Endodermal cell (in vitro differentiated cells): ENCODE measurements at regions not wholly inside any gene's neighbourhood (a gene's known extent, or its start where the extent isn't known, plus 50 kb on each side); places are given as distances from the start of the nearest gene placed in this dataset.

Experiments
- DNase-seq: peaks from one replicate; pipeline ENCODE4 v3.0.0-alpha.2; 2017
- H3K27ac ChIP-seq: 2 replicates; pipeline ENCODE4 v1.5.1; 2013; ENCODE audit warnings: mild to moderate bottlenecking, low read depth, low read length, moderate library complexity
- H3K27me3 ChIP-seq: 2 replicates; pipeline ENCODE4 v1.6.1; 2013; ENCODE audit warnings: mild to moderate bottlenecking, low read length, moderate library complexity; ENCODE audit not compliant: insufficient read depth, control insufficient read depth, poor library complexity, severe bottlenecking
- H3K36me3 ChIP-seq: 2 replicates; pipeline ENCODE4 v1.7.0; 2013; ENCODE audit warnings: mild to moderate bottlenecking, low read length, moderate library complexity; ENCODE audit not compliant: control insufficient read depth, insufficient read depth
- H3K4me1 ChIP-seq: one replicate; pipeline ENCODE4 v1.7.0; 2013; ENCODE audit warnings: low read length; ENCODE audit not compliant: control insufficient read depth, insufficient read depth
- H3K4me3 ChIP-seq: 2 replicates; pipeline ENCODE4 v1.5.1; 2013; ENCODE audit warnings: mild to moderate bottlenecking, low read length, moderate library complexity
- H3K9ac ChIP-seq: 2 replicates; pipeline ENCODE4 v1.6.1; 2013; ENCODE audit warnings: mild to moderate bottlenecking, low read length, moderate library complexity; ENCODE audit not compliant: poor library complexity, severe bottlenecking; ENCODE audit errors: extremely low read depth
- H3K9me3 ChIP-seq: 2 replicates; pipeline ENCODE4 v1.6.1; 2013; ENCODE audit warnings: mild to moderate bottlenecking, low read length, moderate library complexity; ENCODE audit not compliant: control insufficient read depth
- H3K27ac Mint-ChIP-seq: 2 replicates; pipeline ENCODE4 v1.8.0; 2020; ENCODE audit warnings: mixed read lengths
- H3K27me3 Mint-ChIP-seq: 2 replicates; pipeline ENCODE4 v1.8.0; 2021; ENCODE audit warnings: mild to moderate bottlenecking, mixed read lengths; ENCODE audit not compliant: insufficient read depth
- H3K36me3 Mint-ChIP-seq: 2 replicates; pipeline ENCODE4 v1.8.0; 2020; ENCODE audit warnings: low read depth, mixed read lengths
- H3K4me1 Mint-ChIP-seq: 2 replicates; pipeline ENCODE4 v1.8.0; 2020; ENCODE audit warnings: mixed read lengths
- H3K4me3 Mint-ChIP-seq: 2 replicates; pipeline ENCODE4 v1.8.0; 2020; ENCODE audit warnings: mild to moderate bottlenecking, moderate library complexity, mixed read lengths
- H3K9me3 Mint-ChIP-seq: 2 replicates; pipeline ENCODE4 v1.8.0; 2020; ENCODE audit warnings: mild to moderate bottlenecking, mixed read lengths
- CTCF ChIP-seq: fragments of 200-600 bp; sonication (generic); conservative IDR thresholded peaks from 2 replicates; pipeline ENCODE4 v1.5.0; 2021; ENCODE audit warnings: antibody characterized with exemption, mild to moderate bottlenecking
- WGBS, 2 experiments: methylation state at CpG; one replicate each; pipeline versions ENCODE4 v1.1.5 to v1.1.7; 2013; ENCODE audit warnings: missing lambda C conversion rate in 2 of 2, mixed read lengths in 1 of 2; ENCODE audit not compliant: insufficient coverage in 1 of 2, insufficient read length in 1 of 2; 5-methylcytosine and 5-hydroxymethylcytosine counted together

GRCh38 chr2:235255693-235256092 lies 238.2 kb upstream of the AGAP1 start:
- H3K9me3 ChIP-seq = no peaks in the 10 kb centered on the region
- Mint-ChIP-seq H3K27ac (no peak overlapping the region), H3K27me3 (no peaks in the 10 kb centered on the region), H3K9me3 (peaks cover 10% of the 10 kb centered on the region), H3K4me3 (no peak overlapping the region), H3K4me1 (no peaks in the 10 kb centered on the region), H3K36me3 (no peaks in the 10 kb centered on the region)
- no peak for DNase-seq
- no peak for TF ChIP-seq CTCF
- 76 to 100% methylated on average over 1 to 5 of the region's 5 CpGs for WGBS, 2 experiments
- H3K36me3 ChIP-seq = no peaks in the 10 kb centered on the region
- no peaks in the 10 kb centered on the region for H3K4me1 ChIP-seq
- no peaks in the 10 kb centered on the region for H3K27me3 ChIP-seq
- H3K9ac ChIP-seq = no peak overlapping the region
- no peak overlapping the region for H3K27ac ChIP-seq
- no peak overlapping the region for H3K4me3 ChIP-seq

DNA sequence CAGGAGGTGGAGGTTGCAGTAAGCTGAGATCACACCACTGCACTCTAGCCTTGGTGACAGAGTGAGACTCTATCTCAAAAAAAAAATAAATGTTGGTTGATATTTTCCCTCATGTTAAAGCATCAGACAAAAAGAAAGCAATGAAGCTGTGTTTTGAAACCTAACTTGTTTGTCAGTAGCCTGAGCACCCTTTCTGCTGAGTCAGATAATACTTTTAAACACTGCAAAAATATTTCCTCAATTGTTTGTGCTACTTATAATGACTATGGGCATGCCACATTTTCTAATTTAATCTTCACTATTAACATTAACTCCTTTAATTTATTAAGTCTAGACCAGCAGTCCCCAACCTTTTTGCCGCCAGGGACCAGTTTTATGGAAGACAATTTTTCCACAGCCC lies 236.3 kb upstream of the AGAP1 start:
- Histone ChIP-seq H3K9ac (no peak overlapping the region), H3K27ac (no peak overlapping the region), H3K9me3 (no peaks in the 10 kb centered on the region), H3K4me1 (no peaks in the 10 kb centered on the region), H3K4me3 (no peak overlapping the region), H3K36me3 (no peaks in the 10 kb centered on the region), H3K27me3 (no peaks in the 10 kb centered on the region)
- H3K36me3 Mint-ChIP-seq = no peaks in the 10 kb centered on the region
- 91% methylated on average over 1 of the region's 1 CpG; no CpG with 5 or more reads in 1 of the 2 experiments for WGBS, 2 experiments
- H3K9me3 Mint-ChIP-seq = peaks cover 10% of the 10 kb centered on the region
- H3K4me1 Mint-ChIP-seq = peaks cover 1% of the 10 kb centered on the region
- H3K4me3 Mint-ChIP-seq = no peak overlapping the region
- no peak for DNase-seq
- H3K27ac Mint-ChIP-seq = no peak overlapping the region
- no peak for TF ChIP-seq CTCF
- peaks cover 2% of the 10 kb centered on the region for H3K27me3 Mint-ChIP-seq

DNA sequence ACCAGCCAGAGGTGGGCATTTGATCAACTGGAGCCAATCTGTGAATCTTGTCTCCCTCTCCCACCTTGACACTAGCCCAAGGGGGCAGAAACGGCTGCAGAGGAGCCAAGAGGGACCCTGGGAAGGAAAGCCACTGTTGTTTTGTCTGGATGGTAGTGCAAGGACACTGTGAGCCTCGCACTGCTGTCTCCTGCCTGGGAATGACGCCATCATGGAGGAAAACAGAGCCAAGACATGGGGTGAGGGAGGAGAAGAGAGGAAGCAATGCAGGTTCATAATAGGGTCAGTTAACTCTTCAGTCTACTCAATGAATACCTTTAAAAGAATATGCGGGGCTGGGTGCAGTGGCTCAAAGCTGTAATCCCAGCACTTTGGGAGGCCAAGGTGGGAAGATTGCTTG lies 231.1 kb upstream of the AGAP1 start:
- no peak overlapping the region for H3K27ac ChIP-seq

More for the DNA sequence above, 231.1 kb upstream of the AGAP1 start:
- no peak for DNase-seq
- Mint-ChIP-seq H3K4me1 (peaks cover 8% of the 10 kb centered on the region), H3K9me3 (peaks cover 7% of the 10 kb centered on the region), H3K27ac (no peak overlapping the region), H3K36me3 (no peaks in the 10 kb centered on the region), H3K27me3 (peaks cover 13% of the 10 kb centered on the region), H3K4me3 (no peak overlapping the region)
- TF ChIP-seq CTCF = no peak
- Histone ChIP-seq H3K4me1 (no peaks in the 10 kb centered on the region), H3K27me3 (no peaks in the 10 kb centered on the region), H3K36me3 (no peaks in the 10 kb centered on the region), H3K9me3 (no peaks in the 10 kb centered on the region), H3K9ac (no peak overlapping the region), H3K4me3 (no peak overlapping the region)
- 93 to 97% methylated on average over 3 to 4 of the region's 4 CpGs for WGBS, 2 experiments
